Mammary epithelial cell (primary cell): ENCODE measurements at regions not wholly inside any gene's neighbourhood (a gene's known extent, or its start where the extent isn't known, plus 50 kb on each side); places are given as distances from the start of the nearest gene placed in this dataset.

ENCODE experiments used
- EZH2 ChIP-seq: IDR thresholded peaks from 2 replicates; pipeline ENCODE4 v1.6.1; 2012; ENCODE audit warnings: low read length, inconsistent platforms, borderline replicate concordance
- TF ChIP-seq, protein P1 (sequence below), 2 donors: IDR thresholded peaks in 1 of 2; conservative IDR thresholded peaks in 1 of 2; 2 replicates each; pipeline ENCODE4 v1.5.1; 2011 to 2012; ENCODE audit warnings: inconsistent platforms in 2 of 2, low read length in 2 of 2, mild to moderate bottlenecking in 2 of 2, control low read depth in 1 of 2, low read depth in 1 of 2; ENCODE audit not compliant: insufficient read depth in 1 of 2; ENCODE audit errors: extremely low read depth in 1 of 2

- no peak for TF ChIP-seq EZH2
- TF ChIP-seq, protein P1, sequence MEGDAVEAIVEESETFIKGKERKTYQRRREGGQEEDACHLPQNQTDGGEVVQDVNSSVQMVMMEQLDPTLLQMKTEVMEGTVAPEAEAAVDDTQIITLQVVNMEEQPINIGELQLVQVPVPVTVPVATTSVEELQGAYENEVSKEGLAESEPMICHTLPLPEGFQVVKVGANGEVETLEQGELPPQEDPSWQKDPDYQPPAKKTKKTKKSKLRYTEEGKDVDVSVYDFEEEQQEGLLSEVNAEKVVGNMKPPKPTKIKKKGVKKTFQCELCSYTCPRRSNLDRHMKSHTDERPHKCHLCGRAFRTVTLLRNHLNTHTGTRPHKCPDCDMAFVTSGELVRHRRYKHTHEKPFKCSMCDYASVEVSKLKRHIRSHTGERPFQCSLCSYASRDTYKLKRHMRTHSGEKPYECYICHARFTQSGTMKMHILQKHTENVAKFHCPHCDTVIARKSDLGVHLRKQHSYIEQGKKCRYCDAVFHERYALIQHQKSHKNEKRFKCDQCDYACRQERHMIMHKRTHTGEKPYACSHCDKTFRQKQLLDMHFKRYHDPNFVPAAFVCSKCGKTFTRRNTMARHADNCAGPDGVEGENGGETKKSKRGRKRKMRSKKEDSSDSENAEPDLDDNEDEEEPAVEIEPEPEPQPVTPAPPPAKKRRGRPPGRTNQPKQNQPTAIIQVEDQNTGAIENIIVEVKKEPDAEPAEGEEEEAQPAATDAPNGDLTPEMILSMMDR (conservative IDR thresholded peaks at IDR 0.05 in 1 of 2, IDR thresholded peaks at IDR 0.05 in 1 of 2; ENCODE audit: extremely low read depth in 1 of 2, insufficient read depth in 1 of 2, low read depth in 1 of 2, low read length in 2 of 2): no peak
These were observed 51.0 kb upstream of the PHF24 start for GRCh38 chr9:34907044-34907443.
